ENCODE measurements at regions not wholly inside any gene's neighbourhood (a gene's known extent, or its start where the extent isn't known, plus 50 kb on each side); places are given as distances from the start of the nearest gene placed in this dataset.

DNA sequence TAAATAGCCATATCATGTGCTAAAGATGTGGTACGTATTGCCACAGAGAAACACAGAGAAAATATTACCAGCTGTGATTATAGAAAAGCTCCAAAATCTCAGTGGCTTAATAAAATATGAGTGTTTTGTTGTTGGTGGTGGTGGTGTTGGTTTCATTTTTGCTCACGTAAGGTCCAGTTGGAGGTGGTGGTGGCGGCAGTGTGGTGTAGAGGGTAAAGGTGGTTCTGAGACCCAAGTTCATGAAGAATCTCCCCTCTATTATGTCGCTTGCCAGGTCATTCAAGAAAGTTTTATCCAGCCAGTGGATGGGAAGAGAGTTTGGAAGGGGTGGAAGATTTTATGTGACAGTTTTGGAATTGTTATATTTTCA is 217.6 kb upstream of the SAMSN1 start:
- H3K4me3 ChIP-seq (ENCODE audit: low read length): no peak overlapping the region
- DNase-seq (ENCODE audit: low read depth, low spot score): no peak

- H3K4me3 ChIP-seq (ENCODE audit: low read length): no peak overlapping the region
- no peak for DNase-seq (ENCODE audit: low read depth, low spot score)
Measured at GRCh38 chr21:14762734-14763694, 216.9 kb upstream of the SAMSN1 start.

DNA sequence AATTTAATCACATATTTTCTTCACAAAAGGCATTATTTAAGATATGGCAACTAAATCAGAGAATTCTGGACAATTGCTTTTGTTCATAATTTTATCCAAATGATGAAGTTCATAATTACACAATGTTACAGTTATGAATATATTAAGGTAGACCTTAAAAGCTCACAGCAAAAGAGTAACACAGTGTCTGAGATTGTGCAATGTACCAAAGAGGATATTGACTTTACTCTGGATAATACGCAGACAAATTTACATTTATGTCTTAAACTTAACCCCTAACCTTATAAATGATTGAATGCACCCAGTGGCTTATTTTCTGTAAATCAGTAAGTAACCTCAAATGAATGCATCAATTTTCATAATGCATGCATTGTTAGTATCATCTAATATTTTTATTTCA is 216.2 kb upstream of the SAMSN1 start:
- no peak overlapping the region for H3K4me3 ChIP-seq (ENCODE audit: low read length)
- DNase-seq (ENCODE audit: low read depth, low spot score): no peak

DNA sequence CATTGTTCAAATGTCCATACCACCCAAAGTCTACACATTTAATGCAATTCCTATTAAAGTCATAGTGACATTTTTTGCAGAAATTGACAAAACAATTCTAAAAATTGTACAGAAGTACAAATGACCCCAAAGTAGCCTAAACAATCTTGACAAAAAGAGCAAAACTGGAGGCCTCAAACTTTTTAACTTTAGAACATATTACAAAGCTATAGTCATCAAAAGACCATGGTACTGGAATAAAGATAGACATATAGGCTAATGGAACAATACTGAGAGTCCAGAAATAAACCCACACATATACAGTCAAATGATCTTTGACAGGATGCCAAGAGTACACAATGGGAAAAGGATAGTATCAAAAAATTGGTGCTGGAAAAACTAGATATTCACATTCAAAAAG is 213.2 kb upstream of the SAMSN1 start:
- H3K4me3 ChIP-seq (ENCODE audit: low read length): no peak overlapping the region
- DNase-seq (ENCODE audit: low read depth, low spot score): no peak

DNA sequence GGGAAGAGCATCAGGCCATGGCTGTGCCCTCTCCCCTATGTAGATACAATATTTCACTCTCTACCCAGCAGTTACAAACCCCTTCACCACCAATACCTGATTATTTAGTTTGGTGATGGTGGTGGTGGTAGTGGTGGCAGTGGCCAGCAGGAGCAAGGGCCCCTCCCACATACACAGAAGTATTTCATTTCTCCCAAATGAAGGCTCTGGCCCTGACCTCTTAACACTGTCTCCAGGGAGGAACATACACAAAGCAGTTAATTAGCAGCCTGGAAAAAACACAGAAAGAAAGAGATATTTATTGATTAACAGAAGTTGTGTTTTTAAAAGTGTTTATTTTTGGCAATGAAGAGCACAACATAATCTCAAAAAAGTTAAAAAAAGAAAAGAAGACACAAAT is 212.7 kb upstream of the SAMSN1 start:
- H3K4me3 ChIP-seq (ENCODE audit: low read length): no peak overlapping the region
- no peak for DNase-seq (ENCODE audit: low read depth, low spot score)

- no peak for DNase-seq (ENCODE audit: low read depth, low spot score)
Measured at GRCh38 chr21:14757533-14758327, 211.6 kb upstream of the SAMSN1 start.

DNA sequence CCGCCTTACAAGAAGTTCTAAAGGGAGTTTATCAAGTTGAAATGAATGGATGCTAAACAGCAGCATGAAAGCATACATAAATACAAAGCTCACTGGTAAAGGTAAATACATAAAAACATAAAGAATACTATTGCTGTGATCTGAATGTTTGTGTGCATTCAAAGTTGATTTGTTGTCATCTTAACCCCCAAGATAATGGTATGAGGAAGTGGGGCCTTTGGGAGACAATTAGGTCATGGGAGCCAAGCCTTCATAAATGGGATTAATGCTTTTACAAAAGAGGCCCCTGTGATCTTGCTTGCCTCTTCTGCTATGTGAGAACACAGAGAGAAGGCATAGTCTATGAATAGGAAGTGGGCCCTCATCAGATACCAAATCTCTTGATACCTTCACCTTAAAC is 209.0 kb upstream of the SAMSN1 start:
- no peak overlapping the region for H3K4me3 ChIP-seq (ENCODE audit: low read length)
- no peak for DNase-seq (ENCODE audit: low read depth, low spot score)

More at GRCh38 chr21:14757533-14758327, 211.6 kb upstream of the SAMSN1 start:
- no peak overlapping the region for H3K4me3 ChIP-seq (ENCODE audit: low read length)

GRCh38 chr21:14754682-14755081 is 208.6 kb upstream of the SAMSN1 start:
- no peak overlapping the region for H3K4me3 ChIP-seq (ENCODE audit: low read length)
- no peak for DNase-seq (ENCODE audit: low read depth, low spot score)

GRCh38 chr21:14754259-14754604 is 208.1 kb upstream of the SAMSN1 start:
- no peak for DNase-seq (ENCODE audit: low read depth, low spot score)
- H3K4me3 ChIP-seq (ENCODE audit: low read length): no peak overlapping the region

DNA sequence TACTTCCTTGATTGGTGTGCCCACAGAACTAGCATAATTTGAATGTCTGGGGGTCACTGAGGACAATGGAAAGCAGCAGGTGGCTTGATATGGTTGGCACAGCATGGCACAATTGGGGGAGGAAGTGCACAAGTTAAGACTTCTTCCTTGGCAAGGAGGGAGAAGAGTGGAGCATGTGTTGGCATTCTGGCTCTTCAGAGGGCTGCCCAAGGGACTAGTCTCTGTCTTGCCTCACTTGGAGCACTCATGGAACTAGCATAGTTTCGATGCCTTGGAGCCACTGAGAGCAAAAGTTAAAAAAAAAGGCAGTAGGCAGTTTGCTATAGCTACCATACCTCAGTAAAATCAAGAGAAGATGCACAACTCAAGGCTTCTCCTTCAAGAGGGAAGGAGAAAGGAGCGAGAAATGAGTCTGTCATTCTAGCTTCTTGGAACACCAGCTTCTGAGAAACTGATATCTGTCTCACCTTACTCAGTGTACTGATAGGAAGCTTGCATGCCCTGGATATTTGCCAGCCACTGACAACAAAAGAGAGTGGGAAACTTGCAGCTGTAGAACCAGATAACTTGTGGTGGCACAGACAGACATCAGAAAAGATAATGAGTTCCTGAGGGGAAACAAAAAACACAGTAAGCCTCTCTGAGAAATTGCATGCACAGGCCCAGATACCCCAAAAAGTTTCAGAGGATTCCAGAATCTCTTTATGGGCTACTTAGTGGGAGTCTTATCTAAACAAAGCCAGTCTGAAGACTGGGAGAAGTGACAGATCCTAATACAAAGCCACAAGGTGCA is 207.5 kb upstream of the SAMSN1 start:
- peak; percentile 51 for DNase-seq (ENCODE audit: low read depth, low spot score)
- H3K4me3 ChIP-seq (ENCODE audit: low read length): no peak overlapping the region

GRCh38 chr21:14753069-14753465 is 207.0 kb upstream of the SAMSN1 start:
- DNase-seq (ENCODE audit: low read depth, low spot score): no peak
- no peak overlapping the region for H3K4me3 ChIP-seq (ENCODE audit: low read length)

DNA sequence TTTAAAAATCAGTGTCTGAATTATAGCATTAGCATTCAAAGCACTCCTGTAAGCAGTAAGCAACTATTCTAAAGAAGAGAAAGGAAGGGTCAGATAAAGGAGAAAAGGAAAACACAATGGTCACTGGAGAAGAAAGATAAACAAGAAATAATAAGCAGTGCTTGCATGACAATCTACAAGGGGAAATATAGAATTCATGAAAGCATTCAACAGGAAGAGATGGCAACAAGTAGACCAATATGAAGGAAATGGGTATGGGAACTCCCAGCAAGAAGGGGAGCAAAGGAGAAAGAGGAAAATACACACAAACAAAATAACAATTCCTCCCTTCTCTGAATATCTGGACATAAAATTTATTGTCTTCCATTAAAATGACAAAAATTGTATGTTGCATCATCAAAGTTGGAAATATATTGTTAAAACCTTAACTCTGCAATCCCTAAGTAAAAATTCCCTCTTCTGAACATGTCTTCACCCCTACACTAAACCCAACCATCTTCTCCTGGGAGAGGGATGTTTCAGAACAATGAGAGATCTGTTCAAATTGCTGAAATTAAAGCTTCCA is 206.3 kb upstream of the SAMSN1 start:
- DNase-seq (ENCODE audit: low read depth, low spot score): no peak
- no peak overlapping the region for H3K4me3 ChIP-seq (ENCODE audit: low read length)

- no peak for DNase-seq (ENCODE audit: low read depth, low spot score)
- no peak overlapping the region for H3K4me3 ChIP-seq (ENCODE audit: low read length)
Measured at GRCh38 chr21:14751602-14752344, 205.7 kb upstream of the SAMSN1 start.

DNA sequence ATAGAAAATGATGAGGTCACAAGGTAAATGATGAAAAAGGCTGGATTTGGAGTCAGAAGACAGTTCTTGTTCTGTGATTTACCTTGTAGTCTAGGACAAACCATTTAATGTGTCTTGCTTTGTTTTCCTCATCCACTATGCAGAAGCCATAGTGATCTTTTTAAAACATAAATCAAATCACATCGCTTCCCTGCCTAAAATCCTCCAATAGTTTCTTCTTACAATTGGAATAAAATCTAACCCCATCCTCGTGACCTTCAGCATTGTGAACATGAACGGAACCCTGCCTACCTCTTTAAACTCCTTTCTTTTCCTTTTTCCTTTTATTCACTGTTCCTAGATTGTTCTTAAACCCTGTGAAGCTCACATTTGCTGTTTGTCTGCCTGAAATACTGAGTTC is 204.9 kb upstream of the SAMSN1 start:
- no peak for DNase-seq (ENCODE audit: low read depth, low spot score)
- H3K4me3 ChIP-seq (ENCODE audit: low read length): no peak overlapping the region

- DNase-seq (ENCODE audit: low read depth, low spot score): no peak
- H3K4me3 ChIP-seq (ENCODE audit: low read length): no peak overlapping the region
Measured at GRCh38 chr21:14750041-14750440, 203.9 kb upstream of the SAMSN1 start.

DNA sequence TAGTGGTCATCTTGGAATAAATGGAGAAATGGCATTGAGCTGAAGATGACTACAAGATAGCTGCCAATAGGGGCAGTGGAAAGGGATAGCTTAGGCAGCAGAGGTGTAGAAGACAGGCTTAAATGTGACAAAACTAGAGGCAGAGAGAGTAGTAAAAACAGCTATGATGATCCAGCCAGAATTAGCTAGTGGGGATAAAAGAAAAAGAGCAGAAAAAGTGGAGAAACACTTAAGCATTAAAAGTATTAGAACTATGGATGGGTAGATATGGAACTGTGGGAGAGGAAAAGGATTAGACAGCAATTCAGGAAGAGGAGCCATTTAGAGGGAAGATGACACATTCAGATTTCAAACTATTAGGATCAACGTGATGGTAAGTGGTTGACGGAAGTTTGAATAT is 202.5 kb upstream of the SAMSN1 start:
- no peak overlapping the region for H3K4me3 ChIP-seq (ENCODE audit: low read length)

DNA sequence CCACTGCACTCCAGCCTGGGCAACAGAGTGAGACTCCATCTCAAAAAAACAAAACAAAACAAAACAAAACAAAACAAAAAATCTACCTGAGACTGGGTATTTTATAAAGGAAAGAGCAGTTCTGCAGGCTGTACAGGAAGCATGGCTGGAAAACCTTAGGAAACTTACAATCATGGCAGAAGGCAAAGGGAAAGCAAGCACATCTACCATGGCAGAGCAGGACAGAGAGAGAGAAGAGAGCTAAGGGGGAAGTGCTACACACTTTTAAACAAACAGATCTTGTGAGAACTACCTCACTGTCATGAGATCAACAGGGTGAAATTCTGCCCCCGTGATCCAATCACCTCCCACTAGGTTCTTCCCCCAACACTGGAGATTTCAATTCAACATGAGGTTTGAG is 198.3 kb upstream of the SAMSN1 start:
- no peak for DNase-seq (ENCODE audit: low read depth, low spot score)
- H3K4me3 ChIP-seq (ENCODE audit: low read length): no peak overlapping the region

More for the DNA sequence above, 202.5 kb upstream of the SAMSN1 start:
- no peak for DNase-seq (ENCODE audit: low read depth, low spot score)

- DNase-seq (ENCODE audit: low read depth, low spot score): no peak
- no peak overlapping the region for H3K4me3 ChIP-seq (ENCODE audit: low read length)
Measured at GRCh38 chr21:14742119-14742518, 196.0 kb upstream of the SAMSN1 start.

DNA sequence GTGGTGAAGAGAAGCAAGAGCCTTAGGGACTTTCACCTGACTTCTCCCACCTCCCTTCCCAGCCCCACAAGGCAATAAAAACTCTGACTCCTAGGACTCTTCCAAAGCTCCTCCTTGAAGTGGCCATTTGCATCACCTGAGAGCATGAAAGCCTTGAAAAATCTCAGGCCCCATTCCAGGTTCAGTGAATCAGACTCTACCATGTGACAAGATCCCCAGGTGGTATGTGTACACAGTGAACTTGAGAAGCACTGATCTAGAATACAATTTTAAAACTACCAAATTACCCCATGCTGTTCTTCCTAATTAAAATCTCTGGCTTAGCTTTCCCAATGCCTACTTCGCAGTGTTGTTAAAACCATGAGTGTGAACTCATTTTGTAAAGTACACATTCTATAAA is 195.1 kb upstream of the SAMSN1 start:
- DNase-seq (ENCODE audit: low read depth, low spot score): no peak
- no peak overlapping the region for H3K4me3 ChIP-seq (ENCODE audit: low read length)

Measured in Jurkat, Clone E6-1 (cell line).